ENCODE measurements at regions not wholly inside any gene's neighbourhood (a gene's known extent, or its start where the extent isn't known, plus 50 kb on each side); places are given as distances from the start of the nearest gene placed in this dataset.

DNA sequence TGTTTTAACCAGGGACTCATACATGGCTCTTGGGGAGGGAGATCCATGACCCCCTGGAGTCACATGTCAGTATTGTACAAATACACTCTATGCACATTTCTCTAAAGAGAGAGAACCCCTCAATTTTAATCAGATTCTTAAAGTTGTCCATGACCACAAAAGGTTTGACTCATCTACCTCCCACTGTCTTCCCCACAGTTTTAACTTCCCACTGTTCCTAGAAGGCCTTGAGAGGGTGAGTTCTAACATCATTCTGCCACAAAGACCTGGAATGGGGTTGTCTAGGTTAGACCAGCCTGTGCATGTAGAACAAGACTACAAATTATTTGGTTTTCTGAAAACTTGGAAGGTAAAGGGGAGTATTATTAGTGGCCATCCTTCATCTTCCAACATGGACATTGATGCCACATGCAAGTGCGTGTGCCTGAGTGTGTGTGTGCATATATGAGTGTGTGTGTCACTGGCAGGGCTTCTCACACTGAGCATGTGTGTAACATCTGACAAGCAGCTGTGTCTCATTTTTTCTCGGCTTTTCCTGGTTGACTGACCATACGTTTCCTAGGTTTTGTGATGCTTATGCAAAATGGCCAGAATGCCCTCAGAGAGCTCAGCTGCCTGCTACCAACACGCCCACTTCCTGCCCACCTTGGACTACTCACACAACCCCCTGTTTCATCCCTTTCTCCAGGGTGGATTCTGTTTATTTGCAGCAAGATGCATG is 94.6 kb upstream of the LGALSL start:
- no peak for TF ChIP-seq YY1 (IDR thresholded peaks at IDR 0.05; ENCODE audit: low read depth)
- no peak for TF ChIP-seq MXI1 (IDR thresholded peaks at IDR 0.05; ENCODE audit: low read depth, low read length)
- TF ChIP-seq, protein P1, sequence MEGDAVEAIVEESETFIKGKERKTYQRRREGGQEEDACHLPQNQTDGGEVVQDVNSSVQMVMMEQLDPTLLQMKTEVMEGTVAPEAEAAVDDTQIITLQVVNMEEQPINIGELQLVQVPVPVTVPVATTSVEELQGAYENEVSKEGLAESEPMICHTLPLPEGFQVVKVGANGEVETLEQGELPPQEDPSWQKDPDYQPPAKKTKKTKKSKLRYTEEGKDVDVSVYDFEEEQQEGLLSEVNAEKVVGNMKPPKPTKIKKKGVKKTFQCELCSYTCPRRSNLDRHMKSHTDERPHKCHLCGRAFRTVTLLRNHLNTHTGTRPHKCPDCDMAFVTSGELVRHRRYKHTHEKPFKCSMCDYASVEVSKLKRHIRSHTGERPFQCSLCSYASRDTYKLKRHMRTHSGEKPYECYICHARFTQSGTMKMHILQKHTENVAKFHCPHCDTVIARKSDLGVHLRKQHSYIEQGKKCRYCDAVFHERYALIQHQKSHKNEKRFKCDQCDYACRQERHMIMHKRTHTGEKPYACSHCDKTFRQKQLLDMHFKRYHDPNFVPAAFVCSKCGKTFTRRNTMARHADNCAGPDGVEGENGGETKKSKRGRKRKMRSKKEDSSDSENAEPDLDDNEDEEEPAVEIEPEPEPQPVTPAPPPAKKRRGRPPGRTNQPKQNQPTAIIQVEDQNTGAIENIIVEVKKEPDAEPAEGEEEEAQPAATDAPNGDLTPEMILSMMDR (IDR thresholded peaks at IDR 0.05): no peak
- no peak for TF ChIP-seq FOSL2 (IDR thresholded peaks at IDR 0.05; ENCODE audit: borderline replicate concordance, low read depth)
- TF ChIP-seq EP300 (IDR thresholded peaks at IDR 0.05; ENCODE audit: borderline replicate concordance in 1 of 2, low read depth in 1 of 2, low read length in 1 of 2): no peak
- TF ChIP-seq POLR2AphosphoS5 (IDR thresholded peaks at IDR 0.05; ENCODE audit: low read depth, low read length): no peak
- no peak for TF ChIP-seq EZH2phosphoT487 (IDR thresholded peaks at IDR 0.05; ENCODE audit: borderline replicate concordance, low read depth)
- TF ChIP-seq NRF1 (IDR thresholded peaks at IDR 0.05; ENCODE audit: low read depth, low read length): no peak
- no peak for TF ChIP-seq TAF1 (IDR thresholded peaks at IDR 0.05; ENCODE audit: borderline replicate concordance, low read depth, low read length)
- TF ChIP-seq TCF12 (IDR thresholded peaks at IDR 0.05): no peak
- no peak for TF ChIP-seq GABPA (IDR thresholded peaks at IDR 0.05; ENCODE audit: low read depth)

Measured in SK-N-SH (cell line).